ENCODE measurements at regions not wholly inside any gene's neighbourhood (a gene's known extent, or its start where the extent isn't known, plus 50 kb on each side); places are given as distances from the start of the nearest gene placed in this dataset.

DNA sequence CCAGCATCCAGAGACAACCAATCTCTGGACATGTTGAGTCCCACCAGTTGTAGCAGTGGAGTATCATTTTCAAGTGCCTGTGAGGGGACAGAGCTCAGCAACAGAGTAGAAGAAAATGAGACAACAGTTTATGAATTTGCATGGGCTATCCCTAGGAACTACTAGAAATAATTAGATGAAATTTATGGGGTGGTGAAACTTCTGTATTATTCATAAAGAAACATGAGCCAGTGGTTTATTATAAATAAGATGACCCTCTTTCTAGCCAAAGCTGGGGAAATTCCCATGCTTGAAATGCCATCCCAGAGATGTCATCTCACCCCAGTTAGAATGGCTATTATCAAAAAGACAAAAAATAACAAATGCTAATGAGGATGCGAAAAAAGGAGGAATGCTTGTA is 55.1 kb upstream of the ITGB8 start:
- no peak overlapping the region for H3K27ac ChIP-seq (replicated peaks in 1 of 4)
- no peak for TF ChIP-seq EP300 (IDR thresholded peaks at IDR 0.05)
- whole genome bisulfite sequencing = 90% methylated on average over 1 of the region's 1 CpG

DNA sequence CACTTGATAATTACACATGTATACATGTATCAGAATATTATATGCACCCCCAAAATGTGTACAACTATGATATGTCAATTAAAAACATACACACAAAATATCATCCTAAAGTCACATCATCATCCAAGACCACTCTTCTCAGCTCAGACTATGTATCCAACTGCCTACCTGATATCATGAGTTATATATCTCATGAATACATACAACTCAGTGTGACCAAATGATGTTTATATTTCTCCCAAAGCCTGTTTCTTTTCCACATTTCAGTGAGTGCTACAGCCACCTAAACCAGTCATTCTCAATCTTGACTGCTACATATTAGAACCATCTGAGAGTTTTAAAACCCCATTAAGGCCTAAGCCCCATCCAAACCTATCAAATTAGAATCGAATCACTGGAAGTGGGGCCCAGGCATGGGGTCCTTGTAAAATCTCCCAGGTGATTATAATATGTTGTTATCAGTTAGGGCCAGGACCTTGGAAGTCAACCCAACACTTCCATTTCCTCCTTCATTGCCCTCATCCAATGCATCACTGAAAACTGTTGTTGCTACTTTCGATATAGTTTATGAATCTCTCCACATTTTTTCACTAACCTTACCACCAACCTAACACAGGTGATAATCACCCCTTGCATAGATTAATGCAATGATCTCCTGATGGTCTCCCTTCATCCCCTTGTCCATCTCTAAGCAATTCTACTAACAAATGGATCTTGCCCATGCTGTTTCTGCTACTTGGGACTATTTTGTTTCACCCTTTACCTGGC is 53.8 kb upstream of the ITGB8 start:
- no peak for DNase-seq (ENCODE audit: extremely low spot score)
- TF ChIP-seq POLR2AphosphoS5 (IDR thresholded peaks at IDR 0.05) (no peak), POLR2A (IDR thresholded peaks at IDR 0.05; ENCODE audit: low read depth) (no peak), EP300 (IDR thresholded peaks at IDR 0.05) (no peak)
- TF ChIP-seq, protein P1, sequence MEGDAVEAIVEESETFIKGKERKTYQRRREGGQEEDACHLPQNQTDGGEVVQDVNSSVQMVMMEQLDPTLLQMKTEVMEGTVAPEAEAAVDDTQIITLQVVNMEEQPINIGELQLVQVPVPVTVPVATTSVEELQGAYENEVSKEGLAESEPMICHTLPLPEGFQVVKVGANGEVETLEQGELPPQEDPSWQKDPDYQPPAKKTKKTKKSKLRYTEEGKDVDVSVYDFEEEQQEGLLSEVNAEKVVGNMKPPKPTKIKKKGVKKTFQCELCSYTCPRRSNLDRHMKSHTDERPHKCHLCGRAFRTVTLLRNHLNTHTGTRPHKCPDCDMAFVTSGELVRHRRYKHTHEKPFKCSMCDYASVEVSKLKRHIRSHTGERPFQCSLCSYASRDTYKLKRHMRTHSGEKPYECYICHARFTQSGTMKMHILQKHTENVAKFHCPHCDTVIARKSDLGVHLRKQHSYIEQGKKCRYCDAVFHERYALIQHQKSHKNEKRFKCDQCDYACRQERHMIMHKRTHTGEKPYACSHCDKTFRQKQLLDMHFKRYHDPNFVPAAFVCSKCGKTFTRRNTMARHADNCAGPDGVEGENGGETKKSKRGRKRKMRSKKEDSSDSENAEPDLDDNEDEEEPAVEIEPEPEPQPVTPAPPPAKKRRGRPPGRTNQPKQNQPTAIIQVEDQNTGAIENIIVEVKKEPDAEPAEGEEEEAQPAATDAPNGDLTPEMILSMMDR (IDR thresholded peaks at IDR 0.05) = no peak
- intact Hi-C loops (cut with DNase I) = no loop called here
- Histone ChIP-seq H3K9me3 (no peaks in the 10 kb centered on the region), H3K27me3 (no peaks in the 10 kb centered on the region), H3K27ac (replicated peaks in 1 of 4) (no peak overlapping the region), H3K4me1 (peaks cover 0 to 18% (median 11%) of the 10 kb centered on the region in 4 donors), H3K4me3 (no peak overlapping the region), H3K36me3 (no peaks in the 10 kb centered on the region)
- WGBS = 95% methylated on average over 2 of the region's 2 CpGs

More for the DNA sequence above, 55.1 kb upstream of the ITGB8 start:
- no peak for DNase-seq (ENCODE audit: extremely low spot score)
- Histone ChIP-seq H3K4me1 (peaks cover 0 to 9% (median 6%) of the 10 kb centered on the region in 4 donors), H3K27me3 (no peaks in the 10 kb centered on the region), H3K36me3 (no peaks in the 10 kb centered on the region), H3K4me3 (no peak overlapping the region), H3K9me3 (no peaks in the 10 kb centered on the region)
- intact Hi-C loops (cut with DNase I) = no loop called here

DNA sequence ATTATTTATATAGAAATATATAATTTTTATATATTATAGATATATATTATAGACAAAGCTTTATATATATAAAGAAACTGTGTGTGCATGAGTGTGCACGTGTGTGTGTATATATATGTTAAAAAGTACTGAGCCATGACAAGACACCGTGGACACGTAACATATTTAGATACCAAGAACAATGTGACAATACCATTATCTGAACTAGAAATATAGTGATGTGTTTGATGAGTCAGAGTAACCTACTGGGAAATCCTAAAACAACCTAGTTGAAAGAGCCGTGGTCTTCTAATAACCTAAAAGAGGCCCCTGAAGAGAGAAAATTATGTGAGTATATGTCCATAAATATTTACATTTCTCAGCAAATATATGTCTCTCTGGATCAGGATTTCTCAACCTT is 50.7 kb upstream of the ITGB8 start:
- H3K27me3 ChIP-seq = no peaks in the 10 kb centered on the region
- H3K4me1 ChIP-seq = peaks cover 0 to 16% (median 7%) of the 10 kb centered on the region in 4 donors
- H3K36me3 ChIP-seq = no peaks in the 10 kb centered on the region
- DNase-seq (ENCODE audit: extremely low spot score) = no peak
- intact Hi-C loops (cut with DNase I) = no loop called here
- H3K27ac ChIP-seq (replicated peaks in 1 of 4) = no peak overlapping the region
- 93% methylated on average over 4 of the region's 4 CpGs for WGBS
- no peak for TF ChIP-seq POLR2AphosphoS5 (IDR thresholded peaks at IDR 0.05)
- TF ChIP-seq POLR2A (IDR thresholded peaks at IDR 0.05; ENCODE audit: low read depth) = no peak
- TF ChIP-seq EP300 (IDR thresholded peaks at IDR 0.05) = no peak
- TF ChIP-seq, protein P1 (IDR thresholded peaks at IDR 0.05) = no peak
- no peaks in the 10 kb centered on the region for H3K9me3 ChIP-seq
- no peak overlapping the region for H3K4me3 ChIP-seq

DNA sequence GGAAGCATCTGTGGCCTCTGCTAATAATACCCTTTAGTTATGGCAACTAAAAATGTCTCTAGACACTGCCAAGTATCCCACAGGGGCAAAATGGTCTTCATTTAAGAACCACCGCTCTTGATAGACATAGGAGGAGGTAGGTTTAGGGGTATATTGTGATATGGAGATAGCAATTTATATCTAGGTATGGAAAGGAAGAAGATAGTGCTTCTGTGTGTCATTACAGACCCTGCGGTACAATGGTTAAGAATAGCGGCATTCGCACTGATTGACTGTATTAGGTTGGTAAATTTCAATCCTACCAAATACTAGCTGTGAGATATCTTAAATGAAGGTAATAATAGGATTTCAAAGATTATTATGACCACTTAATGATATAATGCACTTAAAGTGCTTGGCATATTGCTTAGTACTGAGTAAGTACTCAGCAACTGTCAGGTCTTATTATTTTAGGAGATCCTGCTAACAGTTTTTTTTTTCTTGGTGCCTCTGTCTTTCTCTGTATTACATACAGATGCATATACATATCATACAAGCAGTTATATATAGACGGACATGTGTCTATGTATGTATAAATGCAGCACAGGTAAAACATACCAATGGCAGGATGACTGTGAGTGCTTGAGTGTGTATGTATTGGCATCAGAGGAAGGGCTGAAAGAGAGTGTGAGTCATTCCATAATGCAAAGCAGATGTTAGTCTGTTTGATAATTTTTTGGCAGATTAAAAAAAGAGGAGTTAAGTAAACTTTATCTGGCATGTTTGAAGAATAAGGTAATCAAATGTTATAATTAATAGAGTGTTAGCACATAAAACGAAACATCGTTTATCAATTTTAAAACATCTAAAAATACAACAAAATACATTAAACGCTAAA is 50.0 kb upstream of the ITGB8 start:
- intact Hi-C loops (cut with DNase I) = no loop called here
- H3K27ac ChIP-seq (replicated peaks in 1 of 4) = no peak overlapping the region
- H3K4me3 ChIP-seq = no peak overlapping the region
- no peaks in the 10 kb centered on the region for H3K36me3 ChIP-seq
- 47% methylated on average over 8 of the region's 8 CpGs for WGBS
- TF ChIP-seq EP300 (IDR thresholded peaks at IDR 0.05) (no peak), POLR2AphosphoS5 (IDR thresholded peaks at IDR 0.05) (no peak), POLR2A (IDR thresholded peaks at IDR 0.05; ENCODE audit: low read depth) (no peak)
- TF ChIP-seq, protein P1 (IDR thresholded peaks at IDR 0.05) = no peak
- H3K9me3 ChIP-seq = no peaks in the 10 kb centered on the region
- peaks cover 0 to 16% (median 7%) of the 10 kb centered on the region in 4 donors for H3K4me1 ChIP-seq
- DNase-seq (ENCODE audit: extremely low spot score) = no peak
- H3K27me3 ChIP-seq = no peaks in the 10 kb centered on the region

Measured in esophagus muscularis mucosa (tissue), 4 donors.